Lung (tissue), 11 donors: ENCODE measurements at regions not wholly inside any gene's neighbourhood (a gene's known extent, or its start where the extent isn't known, plus 50 kb on each side); places are given as distances from the start of the nearest gene placed in this dataset.

Experiments used
- ATAC-seq: fragments of 200-7000 bp; cut with Tn5 transposase; one replicate; pipeline ENCODE4 v1.9.1; 2020; ENCODE audit warnings: moderate number of reproducible peaks; ENCODE audit not compliant: insufficient read depth, low FRiP score
- DNase-seq, 3 donors: peaks; one replicate each; pipeline ENCODE4 v3.0.0-alpha.2; 2013 to 2017
- H3K27ac ChIP-seq, 2 donors: one replicate each; pipeline ENCODE4 v1.5.1; 2013; ENCODE audit warnings: mild to moderate bottlenecking in 2 of 2, moderate library complexity in 2 of 2, control low read depth in 1 of 2, inconsistent platforms in 1 of 2, low read depth in 1 of 2, low read length in 1 of 2
- H3K27me3 ChIP-seq, 3 donors: one replicate each; pipeline ENCODE4 v1.5.1; 2013; ENCODE audit warnings: low read length in 2 of 3; ENCODE audit not compliant: control insufficient read depth in 3 of 3, insufficient read depth in 3 of 3
- H3K36me3 ChIP-seq, 4 donors: one replicate each; pipeline ENCODE4 v1.5.1; 2013; ENCODE audit warnings: low read length in 4 of 4, mild to moderate bottlenecking in 1 of 4, moderate library complexity in 1 of 4; ENCODE audit not compliant: control insufficient read depth in 4 of 4, insufficient read depth in 4 of 4
- H3K4me1 ChIP-seq, 5 donors: one replicate each; pipeline ENCODE4 v1.5.1; 2013; ENCODE audit warnings: low read length in 5 of 5, mild to moderate bottlenecking in 2 of 5, moderate library complexity in 1 of 5; ENCODE audit not compliant: control insufficient read depth in 5 of 5, insufficient read depth in 5 of 5
- H3K4me3 ChIP-seq: one replicate; pipeline ENCODE4 v1.5.1; 2013; ENCODE audit warnings: mild to moderate bottlenecking, control low read depth, moderate library complexity
- H3K9ac ChIP-seq, 2 donors: one replicate each; pipeline ENCODE4 v1.5.1; 2013; ENCODE audit warnings: low read length in 2 of 2, control low read depth in 1 of 2; ENCODE audit not compliant: insufficient read depth in 1 of 2
- H3K9me3 ChIP-seq, 4 donors: one replicate each; pipeline ENCODE4 v1.5.1; 2013; ENCODE audit warnings: low read length in 3 of 4, mild to moderate bottlenecking in 1 of 4, moderate library complexity in 1 of 4; ENCODE audit not compliant: control insufficient read depth in 4 of 4, insufficient read depth in 3 of 4
- WGBS, 2 donors: extraction: QIAGEN DNeasy Blood & Tissue Kit; methylation state at CpG; one replicate each; pipeline ENCODE4 v1.1.7; 2013; 5-methylcytosine and 5-hydroxymethylcytosine counted together
- TF ChIP-seq, protein P1 (sequence below): IDR thresholded peaks from 2 replicates; pipeline ENCODE4 v1.5.1; 2012; ENCODE audit warnings: mild to moderate bottlenecking; ENCODE audit errors: control extremely low read depth, extremely low read depth
- donor health status: control.
- donor health status: control.
- donor health status: Bipolar disorder and iron deficiency.
- donor health status: healthy.
- donor health status: DM: yes; HTN: yes; CAD: no.

DNA sequence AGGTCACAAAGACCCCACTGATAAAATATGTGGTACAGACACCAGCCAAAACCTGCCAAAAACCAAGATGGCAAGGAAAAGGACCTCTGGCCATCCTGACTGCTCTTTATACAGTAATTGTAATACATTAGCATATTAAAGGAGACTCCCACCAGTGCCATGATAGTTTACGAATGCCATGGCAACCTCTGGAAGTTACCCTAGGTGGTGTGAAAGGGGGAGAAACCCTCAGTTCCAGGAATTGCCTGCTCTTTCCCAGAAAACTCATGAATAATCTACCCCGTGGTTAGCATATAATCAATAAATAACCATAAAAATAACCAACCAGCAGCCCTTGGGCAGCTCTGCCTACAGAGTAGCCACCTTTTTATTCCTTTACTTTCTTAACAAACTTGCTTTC, 129.8 kb upstream of the EPB41L3 start:
- DNase-seq (no peak), ATAC-seq (no peak)
- Histone ChIP-seq H3K9ac (no peak overlapping the region), H3K4me3 (no peak overlapping the region), H3K4me1 (no peaks in the 10 kb centered on the region), H3K27ac (no peak overlapping the region), H3K9me3 (no peaks in the 10 kb centered on the region), H3K27me3 (no peaks in the 10 kb centered on the region), H3K36me3 (no peaks in the 10 kb centered on the region)
- TF ChIP-seq, protein P1, sequence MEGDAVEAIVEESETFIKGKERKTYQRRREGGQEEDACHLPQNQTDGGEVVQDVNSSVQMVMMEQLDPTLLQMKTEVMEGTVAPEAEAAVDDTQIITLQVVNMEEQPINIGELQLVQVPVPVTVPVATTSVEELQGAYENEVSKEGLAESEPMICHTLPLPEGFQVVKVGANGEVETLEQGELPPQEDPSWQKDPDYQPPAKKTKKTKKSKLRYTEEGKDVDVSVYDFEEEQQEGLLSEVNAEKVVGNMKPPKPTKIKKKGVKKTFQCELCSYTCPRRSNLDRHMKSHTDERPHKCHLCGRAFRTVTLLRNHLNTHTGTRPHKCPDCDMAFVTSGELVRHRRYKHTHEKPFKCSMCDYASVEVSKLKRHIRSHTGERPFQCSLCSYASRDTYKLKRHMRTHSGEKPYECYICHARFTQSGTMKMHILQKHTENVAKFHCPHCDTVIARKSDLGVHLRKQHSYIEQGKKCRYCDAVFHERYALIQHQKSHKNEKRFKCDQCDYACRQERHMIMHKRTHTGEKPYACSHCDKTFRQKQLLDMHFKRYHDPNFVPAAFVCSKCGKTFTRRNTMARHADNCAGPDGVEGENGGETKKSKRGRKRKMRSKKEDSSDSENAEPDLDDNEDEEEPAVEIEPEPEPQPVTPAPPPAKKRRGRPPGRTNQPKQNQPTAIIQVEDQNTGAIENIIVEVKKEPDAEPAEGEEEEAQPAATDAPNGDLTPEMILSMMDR: no peak
- WGBS, 2 donors: 71 to 74% methylated on average over 2 of the region's 2 CpGs

DNA sequence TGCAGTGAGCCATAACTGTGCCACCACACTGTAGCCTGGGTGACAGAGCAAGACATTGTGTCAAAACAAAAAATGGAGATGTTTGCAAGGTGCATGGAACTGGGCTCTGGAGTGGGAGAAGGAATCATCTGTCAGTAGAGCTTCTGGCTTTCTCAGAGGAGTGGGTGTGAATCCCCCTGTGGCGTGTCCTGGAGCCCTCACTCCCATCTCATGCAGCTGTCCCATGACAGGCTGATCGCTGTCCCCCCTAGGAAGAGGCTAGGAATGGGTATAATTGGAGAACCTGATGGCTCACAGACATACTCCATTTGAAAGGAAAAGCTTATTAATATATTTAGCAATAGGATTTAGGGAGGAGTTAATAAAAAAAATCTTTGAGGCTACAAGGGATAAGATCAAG, 125.8 kb upstream of the EPB41L3 start:
- Histone ChIP-seq H3K4me3 (no peak overlapping the region), H3K27ac (no peak overlapping the region), H3K4me1 (peaks cover 0 to 3% (median 0%) of the 10 kb centered on the region in 5 donors), H3K36me3 (no peaks in the 10 kb centered on the region), H3K9me3 (no peaks in the 10 kb centered on the region), H3K27me3 (no peaks in the 10 kb centered on the region), H3K9ac (no peak overlapping the region)
- TF ChIP-seq, protein P1: no peak
- ATAC-seq (no peak), DNase-seq (no peak)
- 89 to 90% methylated on average over 2 of the region's 2 CpGs for WGBS, 2 donors

DNA sequence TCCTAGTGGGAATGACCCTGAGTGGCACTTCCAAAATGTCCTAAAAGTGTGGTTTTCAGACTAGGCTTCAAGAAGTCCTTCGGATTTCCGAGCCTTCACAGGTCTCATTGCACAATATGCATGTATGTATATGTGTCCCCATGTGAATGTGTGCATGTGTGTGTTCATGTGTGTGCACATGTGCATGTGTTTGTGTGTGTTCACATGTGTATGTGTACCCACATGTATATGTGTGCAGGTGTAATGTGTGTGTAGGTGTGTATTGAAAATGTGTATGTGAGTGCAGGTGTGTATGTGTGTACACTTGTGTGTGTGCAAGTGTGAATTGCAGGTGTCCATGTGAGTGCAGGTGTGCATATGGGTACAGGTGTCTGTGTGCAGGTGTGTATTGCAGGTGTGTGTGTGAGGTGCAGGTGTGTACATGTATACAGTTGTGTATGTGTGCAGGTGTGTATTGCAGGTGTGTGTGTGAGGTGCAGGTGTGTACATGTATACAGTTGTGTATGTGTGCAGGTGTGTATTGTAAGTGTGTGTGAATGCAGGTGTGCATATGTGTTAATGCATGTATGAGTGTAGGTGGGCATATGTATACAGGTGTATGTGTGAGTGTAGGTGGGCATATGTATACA, 124.4 kb upstream of the EPB41L3 start:
- no peak overlapping the region for H3K9ac ChIP-seq
- no peak overlapping the region for H3K4me3 ChIP-seq
- H3K27me3 ChIP-seq: no peaks in the 10 kb centered on the region
- peaks cover 0 to 3% (median 0%) of the 10 kb centered on the region in 5 donors for H3K4me1 ChIP-seq
- 64 to 72% methylated on average over 2 of the region's 2 CpGs for WGBS, 2 donors
- H3K36me3 ChIP-seq: no peaks in the 10 kb centered on the region
- H3K27ac ChIP-seq: no peak overlapping the region
- DNase-seq (no peak), ATAC-seq (no peak)
- TF ChIP-seq, protein P1: no peak
- H3K9me3 ChIP-seq: no peaks in the 10 kb centered on the region

DNA sequence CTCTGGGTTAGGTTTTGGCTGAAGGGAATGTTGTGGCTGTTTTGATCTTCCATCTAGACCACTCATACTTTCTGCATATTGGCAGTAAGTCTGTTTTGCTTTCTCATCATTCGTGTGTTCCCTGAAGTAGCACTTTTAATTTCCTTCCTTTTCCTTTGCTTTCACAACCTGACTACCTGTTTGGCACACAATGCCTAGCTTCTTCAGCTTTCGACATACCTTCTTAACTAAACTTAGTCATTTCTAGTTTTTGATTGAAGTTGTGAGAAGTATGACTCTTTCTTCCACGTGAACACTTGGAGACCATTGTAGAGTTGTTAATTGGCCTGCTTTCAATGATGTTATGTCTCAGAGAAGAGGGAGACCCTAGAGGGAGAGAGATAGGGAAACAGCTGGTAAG, 123.6 kb upstream of the EPB41L3 start:
- WGBS, 2 donors: 56 to 59% methylated on average over 3 of the region's 3 CpGs
- Histone ChIP-seq H3K27ac (no peak overlapping the region), H3K9me3 (no peaks in the 10 kb centered on the region), H3K4me1 (peaks cover 0 to 3% (median 0%) of the 10 kb centered on the region in 5 donors), H3K36me3 (no peaks in the 10 kb centered on the region), H3K9ac (no peak overlapping the region), H3K27me3 (no peaks in the 10 kb centered on the region), H3K4me3 (no peak overlapping the region)
- TF ChIP-seq, protein P1: no peak
- ATAC-seq (peak; percentile 31), DNase-seq (no peak)
